ENCODE measurements at regions not wholly inside any gene's neighbourhood (a gene's known extent, or its start where the extent isn't known, plus 50 kb on each side); places are given as distances from the start of the nearest gene placed in this dataset.

GRCh38 chr17:5706577-5707210 is 122.4 kb upstream of the NLRP1 start:
- Histone ChIP-seq H3K27me3 (ENCODE audit: control insufficient read depth, extremely low read depth, insufficient read depth, low read length) (peaks cover 4% of the 10 kb centered on the region), H2AFZ (ENCODE audit: control insufficient read depth, low read length) (no peak overlapping the region), H3K9ac (ENCODE audit: control insufficient read depth, extremely low read depth, insufficient read depth, low read length) (no peak overlapping the region), H3K9me1 (ENCODE audit: control insufficient read depth, extremely low read depth, insufficient read depth, low read length) (no peaks in the 10 kb centered on the region), H3K27ac (ENCODE audit: control insufficient read depth, insufficient read depth, low read length) (no peak overlapping the region), H3K79me2 (ENCODE audit: control insufficient read depth, insufficient read depth, low read length) (no peaks in the 10 kb centered on the region), H3K4me3 (ENCODE audit: control insufficient read depth in 2 of 3, extremely low read depth in 1 of 3, insufficient read depth in 2 of 3, low read depth in 1 of 3, low read length in 3 of 3) (no peak overlapping the region), H3K9me3 (ENCODE audit: control insufficient read depth, low read depth, low read length) (no peaks in the 10 kb centered on the region), H3K4me2 (ENCODE audit: control insufficient read depth, extremely low read depth, insufficient read depth, low read depth, low read length) (no peak overlapping the region), H4K20me1 (ENCODE audit: control insufficient read depth, extremely low read depth, insufficient read depth, low read length) (no peaks in the 10 kb centered on the region), H3K36me3 (ENCODE audit: control insufficient read depth in 2 of 2, extremely low read depth in 1 of 2, insufficient read depth in 2 of 2, low read length in 2 of 2) (no peaks in the 10 kb centered on the region), H3K4me1 (ENCODE audit: control insufficient read depth, extremely low read depth, insufficient read depth, low read length) (no peaks in the 10 kb centered on the region)
- DNase-seq (ENCODE audit: low read depth, low spot score) (no peak), FAIRE-seq (peak; percentile 46)
- dilution Hi-C loops (cut with MboI; ENCODE audit: extremely low pct_ligation_motif_present, low sequenced_read_pairs) = no loop called here
- TF ChIP-seq EZH2 (IDR thresholded peaks at IDR 0.05; ENCODE audit: low read length) = no peak
- peak; percentile 70 to 83 (median 75) for TF ChIP-seq CTCF (optimal IDR thresholded peaks at IDR 0.05 in 1 of 3, IDR thresholded peaks at IDR 0.05 in 1 of 3, conservative IDR thresholded peaks at IDR 0.05 in 1 of 3; ENCODE audit: extremely low read depth in 1 of 3, insufficient read depth in 2 of 3, low read length in 3 of 3)

- Histone ChIP-seq H3K9me1 (ENCODE audit: control insufficient read depth, extremely low read depth, insufficient read depth, low read length) (no peaks in the 10 kb centered on the region), H3K27me3 (ENCODE audit: control insufficient read depth, extremely low read depth, insufficient read depth, low read length) (peaks cover 4% of the 10 kb centered on the region), H2AFZ (ENCODE audit: control insufficient read depth, low read length) (no peak overlapping the region), H3K4me1 (ENCODE audit: control insufficient read depth, extremely low read depth, insufficient read depth, low read length) (no peaks in the 10 kb centered on the region), H3K4me3 (ENCODE audit: control insufficient read depth in 2 of 3, extremely low read depth in 1 of 3, insufficient read depth in 2 of 3, low read depth in 1 of 3, low read length in 3 of 3) (no peak overlapping the region), H3K9ac (ENCODE audit: control insufficient read depth, extremely low read depth, insufficient read depth, low read length) (no peak overlapping the region), H3K79me2 (ENCODE audit: control insufficient read depth, insufficient read depth, low read length) (no peaks in the 10 kb centered on the region), H3K9me3 (ENCODE audit: control insufficient read depth, low read depth, low read length) (no peaks in the 10 kb centered on the region), H3K27ac (ENCODE audit: control insufficient read depth, insufficient read depth, low read length) (no peak overlapping the region), H3K36me3 (ENCODE audit: control insufficient read depth in 2 of 2, extremely low read depth in 1 of 2, insufficient read depth in 2 of 2, low read length in 2 of 2) (no peaks in the 10 kb centered on the region), H3K4me2 (ENCODE audit: control insufficient read depth, extremely low read depth, insufficient read depth, low read depth, low read length) (no peak overlapping the region), H4K20me1 (ENCODE audit: control insufficient read depth, extremely low read depth, insufficient read depth, low read length) (no peaks in the 10 kb centered on the region)
- dilution Hi-C loops (cut with MboI; ENCODE audit: extremely low pct_ligation_motif_present, low sequenced_read_pairs) = no loop called here
- FAIRE-seq = no peak
- no peak for DNase-seq (ENCODE audit: low read depth, low spot score)
- TF ChIP-seq EZH2 (IDR thresholded peaks at IDR 0.05; ENCODE audit: low read length) = no peak
- TF ChIP-seq CTCF (optimal IDR thresholded peaks at IDR 0.05 in 1 of 3, IDR thresholded peaks at IDR 0.05 in 1 of 3, conservative IDR thresholded peaks at IDR 0.05 in 1 of 3; ENCODE audit: extremely low read depth in 1 of 3, insufficient read depth in 2 of 3, low read length in 3 of 3) = no peak
Observed at GRCh38 chr17:5707482-5707881, 123.2 kb upstream of the NLRP1 start.

All from keratinocyte (primary cell).